H1 (cell line): ENCODE measurements at regions not wholly inside any gene's neighbourhood (a gene's known extent, or its start where the extent isn't known, plus 50 kb on each side); places are given as distances from the start of the nearest gene placed in this dataset.

Experiments used
- NANOG ChIP-seq: IDR thresholded peaks from 2 replicates; pipeline ENCODE4 v1.6.1; 2011; ENCODE audit warnings: low read length, low read depth, mild to moderate bottlenecking, inconsistent platforms; ENCODE audit not compliant: insufficient read depth, poor library complexity, severe bottlenecking
- SUZ12 ChIP-seq: fragments of 200-600 bp; sonication (generic); IDR thresholded peaks from 2 replicates; pipeline ENCODE4 v1.6.1; 2012; ENCODE audit warnings: mild to moderate bottlenecking, inconsistent platforms, low read length, moderate library complexity, mixed read lengths

DNA sequence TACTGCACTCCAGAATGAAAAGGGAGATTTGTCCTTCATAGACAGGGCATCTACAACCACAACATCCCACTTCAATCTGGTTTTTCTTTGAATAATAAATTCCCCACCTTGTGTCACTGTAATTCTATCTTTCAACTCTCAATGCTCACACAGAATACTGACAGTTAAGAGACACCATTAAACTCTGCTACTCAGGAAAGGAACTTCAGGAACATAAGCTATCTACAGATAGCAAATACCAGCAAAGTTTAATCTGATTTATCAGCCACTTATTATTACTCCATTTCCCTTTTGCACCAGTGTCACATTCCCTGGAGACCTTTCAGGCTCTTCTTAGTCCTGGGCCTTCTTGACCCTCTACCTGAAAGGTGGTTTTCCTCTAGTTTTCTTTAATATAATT is 152.0 kb upstream of the LPP start (continued):
- no peak for TF ChIP-seq SUZ12
- no peak for TF ChIP-seq NANOG
- TF ChIP-seq, all 59 proteins: peak for 0
